ENCODE measurements at regions not wholly inside any gene's neighbourhood (a gene's known extent, or its start where the extent isn't known, plus 50 kb on each side); places are given as distances from the start of the nearest gene placed in this dataset.

GRCh38 chr6:44057931-44058616 lies 69.2 kb downstream of the MRPL14 start:
- WGBS, 2 donors: 70 to 73% methylated on average over 10 of the region's 10 CpGs
- ATAC-seq (ENCODE audit: insufficient read depth, low FRiP score) (no peak), DNase-seq (peak in 2 of 3 donors; percentile 32 to 46)
- H3K27ac ChIP-seq (ENCODE audit: low read depth in 1 of 2, low read length in 1 of 2): peak overlapping the region; percentile 40 to 93
- H3K4me3 ChIP-seq: no peak overlapping the region
- H3K9ac ChIP-seq (ENCODE audit: insufficient read depth in 1 of 2, low read length in 2 of 2): no peak overlapping the region
- H3K9me3 ChIP-seq (ENCODE audit: control insufficient read depth in 4 of 4, insufficient read depth in 3 of 4, low read length in 3 of 4): no peaks in the 10 kb centered on the region
- TF ChIP-seq, protein P1, sequence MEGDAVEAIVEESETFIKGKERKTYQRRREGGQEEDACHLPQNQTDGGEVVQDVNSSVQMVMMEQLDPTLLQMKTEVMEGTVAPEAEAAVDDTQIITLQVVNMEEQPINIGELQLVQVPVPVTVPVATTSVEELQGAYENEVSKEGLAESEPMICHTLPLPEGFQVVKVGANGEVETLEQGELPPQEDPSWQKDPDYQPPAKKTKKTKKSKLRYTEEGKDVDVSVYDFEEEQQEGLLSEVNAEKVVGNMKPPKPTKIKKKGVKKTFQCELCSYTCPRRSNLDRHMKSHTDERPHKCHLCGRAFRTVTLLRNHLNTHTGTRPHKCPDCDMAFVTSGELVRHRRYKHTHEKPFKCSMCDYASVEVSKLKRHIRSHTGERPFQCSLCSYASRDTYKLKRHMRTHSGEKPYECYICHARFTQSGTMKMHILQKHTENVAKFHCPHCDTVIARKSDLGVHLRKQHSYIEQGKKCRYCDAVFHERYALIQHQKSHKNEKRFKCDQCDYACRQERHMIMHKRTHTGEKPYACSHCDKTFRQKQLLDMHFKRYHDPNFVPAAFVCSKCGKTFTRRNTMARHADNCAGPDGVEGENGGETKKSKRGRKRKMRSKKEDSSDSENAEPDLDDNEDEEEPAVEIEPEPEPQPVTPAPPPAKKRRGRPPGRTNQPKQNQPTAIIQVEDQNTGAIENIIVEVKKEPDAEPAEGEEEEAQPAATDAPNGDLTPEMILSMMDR (IDR thresholded peaks at IDR 0.05; ENCODE audit: control extremely low read depth, extremely low read depth): no peak
- H3K36me3 ChIP-seq (ENCODE audit: control insufficient read depth in 4 of 4, insufficient read depth in 4 of 4, low read length in 4 of 4): no peaks in the 10 kb centered on the region
- no peaks in the 10 kb centered on the region for H3K27me3 ChIP-seq (ENCODE audit: control insufficient read depth in 3 of 3, insufficient read depth in 3 of 3, low read length in 2 of 3)
- H3K4me1 ChIP-seq (ENCODE audit: control insufficient read depth in 5 of 5, insufficient read depth in 5 of 5, low read length in 5 of 5): peaks cover 10 to 51% (median 14%) of the 10 kb centered on the region in 5 donors

- no peak for DNase-seq
- ATAC-seq (ENCODE audit: insufficient read depth, low FRiP score): no peak
- peaks cover 10 to 56% (median 17%) of the 10 kb centered on the region in 5 donors for H3K4me1 ChIP-seq (ENCODE audit: control insufficient read depth in 5 of 5, insufficient read depth in 5 of 5, low read length in 5 of 5)
- H3K9ac ChIP-seq (ENCODE audit: insufficient read depth in 1 of 2, low read length in 2 of 2): no peak overlapping the region
- TF ChIP-seq, protein P1 (IDR thresholded peaks at IDR 0.05; ENCODE audit: control extremely low read depth, extremely low read depth): no peak
- no peaks in the 10 kb centered on the region for H3K27me3 ChIP-seq (ENCODE audit: control insufficient read depth in 3 of 3, insufficient read depth in 3 of 3, low read length in 2 of 3)
- WGBS, 2 donors: 70 to 77% methylated on average over 4 of the region's 4 CpGs
- H3K27ac ChIP-seq (ENCODE audit: low read depth in 1 of 2, low read length in 1 of 2): peak overlapping the region in 1 of 2 donors; percentile 15
- no peaks in the 10 kb centered on the region for H3K9me3 ChIP-seq (ENCODE audit: control insufficient read depth in 4 of 4, insufficient read depth in 3 of 4, low read length in 3 of 4)
- H3K4me3 ChIP-seq: no peak overlapping the region
- H3K36me3 ChIP-seq (ENCODE audit: control insufficient read depth in 4 of 4, insufficient read depth in 4 of 4, low read length in 4 of 4): no peaks in the 10 kb centered on the region
Measured at GRCh38 chr6:44057238-44057930, 69.9 kb downstream of the MRPL14 start.

GRCh38 chr6:44056392-44057237 lies 70.6 kb downstream of the MRPL14 start:
- ATAC-seq (ENCODE audit: insufficient read depth, low FRiP score) (no peak), DNase-seq (peak; percentile 87 to 89 (median 89))
- WGBS, 2 donors: 78 to 81% methylated on average over 13 of the region's 13 CpGs
- H3K4me3 ChIP-seq: no peak overlapping the region
- H3K36me3 ChIP-seq (ENCODE audit: control insufficient read depth in 4 of 4, insufficient read depth in 4 of 4, low read length in 4 of 4): no peaks in the 10 kb centered on the region
- TF ChIP-seq, protein P1 (IDR thresholded peaks at IDR 0.05; ENCODE audit: control extremely low read depth, extremely low read depth): no peak
- no peaks in the 10 kb centered on the region for H3K9me3 ChIP-seq (ENCODE audit: control insufficient read depth in 4 of 4, insufficient read depth in 3 of 4, low read length in 3 of 4)
- peaks cover 10 to 58% (median 21%) of the 10 kb centered on the region in 5 donors for H3K4me1 ChIP-seq (ENCODE audit: control insufficient read depth in 5 of 5, insufficient read depth in 5 of 5, low read length in 5 of 5)
- no peak overlapping the region for H3K9ac ChIP-seq (ENCODE audit: insufficient read depth in 1 of 2, low read length in 2 of 2)
- no peak overlapping the region for H3K27ac ChIP-seq (ENCODE audit: low read depth in 1 of 2, low read length in 1 of 2)
- no peaks in the 10 kb centered on the region for H3K27me3 ChIP-seq (ENCODE audit: control insufficient read depth in 3 of 3, insufficient read depth in 3 of 3, low read length in 2 of 3)

Measured in lung (tissue), 11 donors.